GM11168 (cell line): ENCODE measurements at regions not wholly inside any gene's neighbourhood (a gene's known extent, or its start where the extent isn't known, plus 50 kb on each side); places are given as distances from the start of the nearest gene placed in this dataset.

Source experiments
- in situ Hi-C: fragments of 300-500 bp; cut with MboI; formaldehyde crosslinking; loops from one replicate; pipeline ENCODE4 v1.12.0; 2022; ENCODE audit warnings: low sequenced_read_pairs; ENCODE audit not compliant: unreplicated experiment

- in situ Hi-C loops = loop anchor here (25.0 kb wide), 1 partner anchor 262 kb away; no protein-coding TSS in a partner anchor
Measured at GRCh38 chr11:43574949-43575912, 105.3 kb upstream of the HSD17B12 start.

- in situ Hi-C loops = loop anchor here (25.0 kb wide), 1 partner anchor 261 kb away; no protein-coding TSS in a partner anchor
Measured at GRCh38 chr11:43575913-43576310, 104.6 kb upstream of the HSD17B12 start.

GRCh38 chr11:43576320-43576802, 104.2 kb upstream of the HSD17B12 start:
- in situ Hi-C loops = loop anchor here (25.0 kb wide), 1 partner anchor 261 kb away; no protein-coding TSS in a partner anchor

- in situ Hi-C loops = loop anchor here (25.0 kb wide), 1 partner anchor 260 kb away; no protein-coding TSS in a partner anchor
Measured at GRCh38 chr11:43576803-43577521, 103.6 kb upstream of the HSD17B12 start.

- in situ Hi-C loops = loop anchor here (25.0 kb wide), 1 partner anchor 260 kb away; no protein-coding TSS in a partner anchor
Measured at GRCh38 chr11:43577566-43578264, 102.8 kb upstream of the HSD17B12 start.

- in situ Hi-C loops = loop anchor here (25.0 kb wide), 1 partner anchor 259 kb away; no protein-coding TSS in a partner anchor
Measured at GRCh38 chr11:43578346-43579170, 102.0 kb upstream of the HSD17B12 start.

- in situ Hi-C loops = loop anchor here (25.0 kb wide), 1 partner anchor 258 kb away; no protein-coding TSS in a partner anchor
Measured at GRCh38 chr11:43579171-43579918, 101.2 kb upstream of the HSD17B12 start.

- in situ Hi-C loops = loop anchor here (25.0 kb wide), 1 partner anchor 257 kb away; no protein-coding TSS in a partner anchor
Measured at GRCh38 chr11:43579919-43580276, 100.6 kb upstream of the HSD17B12 start.

- in situ Hi-C loops = loop anchor here (25.0 kb wide), 1 partner anchor 256 kb away; no protein-coding TSS in a partner anchor
Measured at GRCh38 chr11:43580735-43581369, 99.7 kb upstream of the HSD17B12 start.

GRCh38 chr11:43581370-43582023, 99.0 kb upstream of the HSD17B12 start:
- in situ Hi-C loops = loop anchor here (25.0 kb wide), 1 partner anchor 256 kb away; no protein-coding TSS in a partner anchor

GRCh38 chr11:43582024-43582862, 98.3 kb upstream of the HSD17B12 start:
- in situ Hi-C loops = loop anchor here (25.0 kb wide), 1 partner anchor 255 kb away; no protein-coding TSS in a partner anchor

- in situ Hi-C loops = loop anchor here (25.0 kb wide), 1 partner anchor 254 kb away; no protein-coding TSS in a partner anchor
Measured at GRCh38 chr11:43582863-43583462, 97.6 kb upstream of the HSD17B12 start.

- in situ Hi-C loops = loop anchor here (25.0 kb wide), 1 partner anchor 254 kb away; no protein-coding TSS in a partner anchor
Measured at GRCh38 chr11:43583548-43583947, 97.0 kb upstream of the HSD17B12 start.

GRCh38 chr11:43585877-43586608, 94.5 kb upstream of the HSD17B12 start:
- in situ Hi-C loops = loop anchor here (25.0 kb wide), 1 partner anchor 251 kb away; no protein-coding TSS in a partner anchor
